ENCODE measurements at regions not wholly inside any gene's neighbourhood (a gene's known extent, or its start where the extent isn't known, plus 50 kb on each side); places are given as distances from the start of the nearest gene placed in this dataset.
"Not testable (repeated sequence)": the region's sequence is repeated elsewhere in the genome, so short reads cannot be mapped to it uniquely, and the experiment has no call there.

DNA sequence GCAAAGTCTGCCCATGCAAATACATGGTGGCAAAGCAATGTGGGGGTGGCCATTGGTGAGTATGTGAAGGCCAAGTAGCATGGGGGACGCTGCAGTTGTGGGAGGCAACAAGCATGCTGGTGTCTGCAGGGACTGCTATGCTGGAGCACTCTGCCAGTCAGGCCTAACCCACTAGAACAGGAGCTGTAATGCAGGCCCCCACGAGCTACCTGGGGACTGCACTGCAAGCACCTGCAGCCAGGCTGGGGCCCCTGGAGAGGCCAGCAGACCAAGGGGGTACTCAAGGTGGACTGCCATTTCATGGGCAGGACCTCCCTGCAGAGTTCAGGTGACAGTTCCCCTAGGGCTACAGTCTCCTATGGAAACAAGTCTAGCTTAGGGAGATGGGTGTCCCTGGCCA lies 183.8 kb upstream of the PDE4D start:
- TF ChIP-seq CTCF (IDR thresholded peaks at IDR 0.05): no peak
- no peak for TF ChIP-seq POLR2A (IDR thresholded peaks at IDR 0.05)
- Histone ChIP-seq H3K9me3 (no peaks in the 10 kb centered on the region), H3K36me3 (no peaks in the 10 kb centered on the region), H3K4me3 (no peak overlapping the region), H3K27ac (no peak overlapping the region), H3K4me1 (no peaks in the 10 kb centered on the region), H3K27me3 (no peaks in the 10 kb centered on the region)
- peak in 1 of 3 donors; percentile 26 for DNase-seq

- Histone ChIP-seq H3K9me3 (no peaks in the 10 kb centered on the region), H3K4me1 (no peaks in the 10 kb centered on the region), H3K4me3 (no peak overlapping the region), H3K27ac (no peak overlapping the region), H3K27me3 (no peaks in the 10 kb centered on the region), H3K36me3 (no peaks in the 10 kb centered on the region)
- no peak for DNase-seq
- TF ChIP-seq CTCF (IDR thresholded peaks at IDR 0.05) (no peak), POLR2A (IDR thresholded peaks at IDR 0.05) (no peak)
Measured at GRCh38 chr5:60076746-60077145, 183.2 kb upstream of the PDE4D start.

- Histone ChIP-seq H3K27ac (no peak overlapping the region), H3K4me3 (no peak overlapping the region), H3K4me1 (no peaks in the 10 kb centered on the region), H3K27me3 (no peaks in the 10 kb centered on the region), H3K36me3 (no peaks in the 10 kb centered on the region), H3K9me3 (no peaks in the 10 kb centered on the region)
- DNase-seq: no peak
- TF ChIP-seq POLR2A (IDR thresholded peaks at IDR 0.05) (no peak), CTCF (IDR thresholded peaks at IDR 0.05) (no peak)
Measured at GRCh38 chr5:60066502-60066901, 173.0 kb upstream of the PDE4D start.

DNA sequence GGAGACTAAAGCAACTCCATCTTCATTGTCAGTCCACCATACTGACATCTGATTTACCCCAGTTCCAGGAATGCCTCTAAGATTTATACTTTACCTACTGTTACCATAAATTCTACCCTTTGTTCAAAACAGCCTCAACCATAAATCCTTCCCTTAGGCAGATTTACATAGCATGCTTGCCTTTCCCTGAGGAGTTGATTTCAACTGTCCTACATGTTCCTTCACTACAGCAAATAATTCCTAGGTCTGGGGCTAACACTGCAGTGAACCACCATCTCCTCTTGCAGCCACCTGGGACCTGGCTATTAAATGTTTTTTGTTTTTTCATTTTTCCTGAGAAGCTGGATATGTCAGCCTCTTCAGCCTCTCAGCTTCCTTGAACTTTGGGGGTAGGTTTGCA lies 166.9 kb upstream of the PDE4D start:
- no peaks in the 10 kb centered on the region for H3K9me3 ChIP-seq
- no peaks in the 10 kb centered on the region for H3K27me3 ChIP-seq
- DNase-seq: no peak
- H3K4me3 ChIP-seq: no peak overlapping the region
- no peaks in the 10 kb centered on the region for H3K4me1 ChIP-seq
- H3K36me3 ChIP-seq: no peaks in the 10 kb centered on the region
- TF ChIP-seq POLR2A (IDR thresholded peaks at IDR 0.05): no peak
- no peak for TF ChIP-seq CTCF (IDR thresholded peaks at IDR 0.05)
- H3K27ac ChIP-seq: no peak overlapping the region

- DNase-seq: no peak
- H3K27me3 ChIP-seq: no peaks in the 10 kb centered on the region
- H3K4me3 ChIP-seq: no peak overlapping the region
- no peaks in the 10 kb centered on the region for H3K36me3 ChIP-seq
- no peak for TF ChIP-seq POLR2A (IDR thresholded peaks at IDR 0.05)
- no peak for TF ChIP-seq CTCF (IDR thresholded peaks at IDR 0.05)
- H3K9me3 ChIP-seq: no peaks in the 10 kb centered on the region
- no peak overlapping the region for H3K27ac ChIP-seq
- no peaks in the 10 kb centered on the region for H3K4me1 ChIP-seq
Measured at GRCh38 chr5:60056191-60056590, 162.7 kb upstream of the PDE4D start.

GRCh38 chr5:60055168-60055567 lies 161.6 kb upstream of the PDE4D start:
- Histone ChIP-seq H3K27ac (no peak overlapping the region), H3K27me3 (no peaks in the 10 kb centered on the region), H3K9me3 (no peaks in the 10 kb centered on the region), H3K4me3 (no peak overlapping the region), H3K4me1 (no peaks in the 10 kb centered on the region), H3K36me3 (no peaks in the 10 kb centered on the region)
- DNase-seq: no peak
- TF ChIP-seq CTCF (IDR thresholded peaks at IDR 0.05): no peak
- TF ChIP-seq POLR2A (IDR thresholded peaks at IDR 0.05): no peak

GRCh38 chr5:60041996-60042664 lies 148.6 kb upstream of the PDE4D start:
- not testable (repeated sequence) for H3K4me1 ChIP-seq, H3K27me3 ChIP-seq, H3K36me3 ChIP-seq, H3K4me3 ChIP-seq, H3K9me3 ChIP-seq, H3K27ac ChIP-seq
- peak in 1 of 3 donors; percentile 43 for DNase-seq

DNA sequence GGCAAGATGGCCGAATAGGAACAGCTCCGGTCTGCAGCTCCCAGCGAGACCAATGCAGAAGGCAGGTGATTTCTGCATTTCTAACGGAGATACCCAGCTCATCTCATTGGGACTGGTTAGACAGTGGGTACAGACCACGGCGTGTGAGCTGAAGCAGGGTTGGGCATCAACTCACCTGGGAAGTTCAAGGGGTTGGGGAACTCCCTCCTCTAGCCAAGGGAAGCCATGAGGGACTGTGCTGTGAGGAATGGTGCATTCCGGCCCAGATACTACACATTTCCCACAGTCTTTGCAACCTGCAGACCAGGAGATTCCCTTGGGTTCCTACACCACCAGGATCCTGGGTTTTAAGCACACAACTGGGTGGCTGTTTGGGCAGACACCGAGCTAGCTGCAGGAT lies 148.0 kb upstream of the PDE4D start:
- H3K4me3 ChIP-seq, H3K27me3 ChIP-seq, H3K4me1 ChIP-seq, DNase-seq, H3K27ac ChIP-seq, H3K36me3 ChIP-seq, H3K9me3 ChIP-seq: not testable (repeated sequence)
